BLaER1 (cell line): ENCODE measurements at regions not wholly inside any gene's neighbourhood (a gene's known extent, or its start where the extent isn't known, plus 50 kb on each side); places are given as distances from the start of the nearest gene placed in this dataset.

ENCODE experiments used
- H3K27ac ChIP-seq: shearing (Covaris generic); formaldehyde crosslinking; 2 replicates; pipeline ENCODE4 v1.8.1; 2022
- H3K27me3 ChIP-seq: shearing (Covaris generic); formaldehyde crosslinking; 2 replicates; pipeline ENCODE4 v1.8.1; 2022
- H3K36me3 ChIP-seq: shearing (Covaris generic); formaldehyde crosslinking; 2 replicates; pipeline ENCODE4 v1.8.1; 2022
- H3K4me1 ChIP-seq: shearing (Covaris generic); formaldehyde crosslinking; 2 replicates; pipeline ENCODE4 v1.8.1; 2022
- H3K4me2 ChIP-seq: shearing (Covaris generic); formaldehyde crosslinking; 2 replicates; pipeline ENCODE4 v1.8.1; 2022
- H3K4me3 ChIP-seq: shearing (Covaris generic); formaldehyde crosslinking; 2 replicates; pipeline ENCODE4 v1.8.1; 2022
- H3K9ac ChIP-seq: shearing (Covaris generic); formaldehyde crosslinking; 2 replicates; pipeline ENCODE4 v1.8.1; 2022
- H3K9me3 ChIP-seq: shearing (Covaris generic); formaldehyde crosslinking; 2 replicates; pipeline ENCODE4 v1.8.1; 2022
- H4K20me1 ChIP-seq: shearing (Covaris generic); formaldehyde crosslinking; 2 replicates; pipeline ENCODE4 v1.8.1; 2022
- Cebpa-rat ChIP-seq: shearing (Covaris generic); IDR thresholded peaks from 2 replicates; pipeline ENCODE4 v1.8.1; 2022

DNA sequence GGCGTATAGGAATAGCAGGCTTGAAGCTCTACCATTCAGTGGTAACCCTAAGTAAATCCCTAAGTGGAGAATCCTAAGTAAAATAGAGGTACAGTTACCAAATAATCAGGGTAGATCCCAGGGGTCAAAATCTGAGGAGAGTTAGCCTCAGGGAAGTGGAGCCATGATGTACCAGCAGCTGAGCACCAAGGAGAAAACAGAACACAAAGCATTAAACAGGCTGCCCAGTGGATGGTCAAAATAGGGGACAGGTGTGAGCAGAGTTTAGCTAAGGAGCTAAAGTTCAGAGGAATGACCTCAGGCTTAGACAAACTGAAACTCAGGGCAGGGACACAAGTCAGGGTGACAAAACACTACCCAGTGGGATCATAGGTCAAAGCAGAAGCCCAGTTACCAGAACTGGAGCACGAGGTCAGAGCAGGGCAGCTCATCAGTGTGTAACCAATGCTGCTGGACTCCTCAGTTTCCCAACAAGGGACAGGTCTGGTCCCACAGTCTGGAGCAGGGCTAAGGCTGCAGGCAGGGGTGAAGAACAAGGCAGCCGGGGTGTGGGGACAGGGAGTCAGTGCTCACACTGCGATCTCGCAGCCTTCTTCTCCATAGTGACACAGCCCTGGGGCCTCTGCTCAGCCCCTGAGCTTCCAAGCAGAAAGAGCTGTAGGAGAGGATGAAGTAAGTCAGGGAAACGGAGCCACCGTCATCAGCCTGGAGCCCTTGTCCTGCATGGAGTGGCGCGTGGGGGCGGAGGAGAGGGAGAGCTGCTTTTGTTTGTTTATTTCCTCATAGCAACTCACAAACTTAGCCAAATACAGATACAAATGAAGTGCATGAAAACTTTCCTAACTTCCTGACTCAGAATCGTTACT is 264.0 kb downstream of the MREG start:
- H3K4me2 ChIP-seq, result no peak overlapping the region
- no peaks in the 10 kb centered on the region for H3K36me3 ChIP-seq
- H3K27me3 ChIP-seq, result no peaks in the 10 kb centered on the region
- H3K4me3 ChIP-seq, result no peak overlapping the region
- no peaks in the 10 kb centered on the region for H3K9me3 ChIP-seq
- no peak for TF ChIP-seq Cebpa-rat
- H3K27ac ChIP-seq, result no peak overlapping the region
- no peaks in the 10 kb centered on the region for H4K20me1 ChIP-seq
- H3K9ac ChIP-seq, result no peak overlapping the region
- H3K4me1 ChIP-seq, result peaks cover 5% of the 10 kb centered on the region; the same call in 1 of the 2 replicates

DNA sequence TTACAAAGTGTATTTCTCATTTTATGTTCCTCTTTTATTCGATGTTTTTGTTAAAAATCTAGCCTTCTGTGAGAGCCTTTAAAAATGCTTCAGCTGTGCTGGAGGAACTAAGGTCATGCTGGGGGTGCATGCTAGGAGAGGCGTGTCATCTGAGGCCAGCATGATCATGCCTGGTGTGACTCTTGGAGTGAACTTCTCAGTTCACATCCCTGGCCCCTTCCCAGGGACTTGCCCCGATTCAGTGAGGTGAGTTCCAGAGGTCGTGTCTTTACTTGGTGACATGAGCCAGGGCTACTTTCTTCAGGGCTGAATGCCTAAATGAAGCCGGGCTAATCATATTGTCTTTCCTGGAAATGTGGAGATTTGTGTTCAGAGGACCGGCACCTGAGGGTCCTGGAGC is 264.9 kb downstream of the MREG start:
- H3K4me2 ChIP-seq, result no peak overlapping the region
- no peak overlapping the region for H3K27ac ChIP-seq
- no peak overlapping the region for H3K9ac ChIP-seq
- no peaks in the 10 kb centered on the region for H3K36me3 ChIP-seq
- peaks cover 5% of the 10 kb centered on the region; the same call in 1 of the 2 replicates for H3K4me1 ChIP-seq
- no peak for TF ChIP-seq Cebpa-rat
- H3K9me3 ChIP-seq, result no peaks in the 10 kb centered on the region
- no peak overlapping the region for H3K4me3 ChIP-seq
- H3K27me3 ChIP-seq, result no peaks in the 10 kb centered on the region
- no peaks in the 10 kb centered on the region for H4K20me1 ChIP-seq

- H3K4me3 ChIP-seq, result no peak overlapping the region
- H3K27me3 ChIP-seq, result no peaks in the 10 kb centered on the region
- peaks cover 5% of the 10 kb centered on the region; the same call in 1 of the 2 replicates for H3K4me1 ChIP-seq
- no peak overlapping the region for H3K4me2 ChIP-seq
- no peaks in the 10 kb centered on the region for H3K36me3 ChIP-seq
- no peak for TF ChIP-seq Cebpa-rat
- H3K27ac ChIP-seq, result no peak overlapping the region
- no peaks in the 10 kb centered on the region for H3K9me3 ChIP-seq
- H4K20me1 ChIP-seq, result no peaks in the 10 kb centered on the region
- H3K9ac ChIP-seq, result no peak overlapping the region
These were observed 266.3 kb downstream of the MREG start for GRCh38 chr2:215746887-215747615.

DNA sequence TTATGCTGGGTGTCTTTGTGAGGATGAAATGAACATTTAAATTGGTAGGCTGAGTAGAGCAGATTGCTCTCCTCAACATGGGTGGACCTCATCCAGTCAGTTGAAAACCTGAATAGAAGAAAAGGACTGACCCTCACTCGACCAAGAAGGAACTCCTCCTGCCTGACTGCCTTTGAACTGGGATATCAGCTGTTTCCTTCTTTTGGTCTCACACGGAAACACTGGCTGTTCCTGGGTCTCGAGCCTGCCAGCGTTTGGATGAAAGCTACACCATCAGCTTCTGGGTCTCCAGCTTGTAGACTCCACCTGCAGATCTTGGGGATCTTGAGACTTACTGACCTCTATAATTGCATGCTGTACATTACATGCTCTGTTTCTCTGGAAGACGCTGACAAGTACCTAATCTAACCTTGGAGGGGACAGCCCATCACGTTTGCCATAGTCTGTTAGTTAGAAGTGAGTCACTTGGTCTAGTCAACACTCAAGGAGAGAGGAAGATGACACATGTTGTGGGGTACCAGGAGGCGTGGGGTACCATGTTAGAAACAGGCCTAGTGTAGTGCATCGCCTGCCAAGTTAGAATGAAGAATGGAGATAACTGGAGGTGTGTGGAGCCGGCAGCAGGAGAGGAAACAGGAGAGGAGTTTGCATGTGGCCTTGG is 267.0 kb downstream of the MREG start:
- TF ChIP-seq Cebpa-rat, result no peak
- no peak overlapping the region for H3K4me3 ChIP-seq
- no peaks in the 10 kb centered on the region for H3K9me3 ChIP-seq
- no peak overlapping the region; the same call in 1 of the 2 replicates for H3K4me2 ChIP-seq
- no peak overlapping the region for H3K27ac ChIP-seq
- no peaks in the 10 kb centered on the region for H3K27me3 ChIP-seq
- H3K9ac ChIP-seq, result no peak overlapping the region
- no peaks in the 10 kb centered on the region for H3K36me3 ChIP-seq
- H3K4me1 ChIP-seq, result peaks cover 5% of the 10 kb centered on the region; the same call in 1 of the 2 replicates
- no peaks in the 10 kb centered on the region for H4K20me1 ChIP-seq

DNA sequence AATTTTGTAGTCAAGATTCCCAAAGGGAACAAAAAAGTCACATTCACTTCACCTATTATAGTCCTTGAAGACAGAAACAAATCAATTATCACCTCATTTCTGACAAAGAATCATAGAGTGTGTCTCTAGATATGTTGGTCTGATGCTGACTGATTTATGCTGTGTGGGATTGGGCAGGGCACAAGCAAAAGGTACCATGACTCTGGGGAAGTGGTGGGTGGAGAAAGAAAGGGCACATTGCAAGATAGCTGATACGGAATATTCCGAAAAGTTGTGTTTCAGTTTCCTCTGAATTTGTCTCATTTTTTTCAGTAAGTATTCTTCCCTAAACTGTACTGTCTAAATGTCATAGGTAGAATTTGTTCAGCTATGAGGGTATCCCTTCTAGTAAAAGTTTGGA is 268.0 kb downstream of the MREG start:
- H3K9me3 ChIP-seq, result no peaks in the 10 kb centered on the region
- no peaks in the 10 kb centered on the region for H3K27me3 ChIP-seq
- no peaks in the 10 kb centered on the region for H4K20me1 ChIP-seq
- H3K4me1 ChIP-seq, result peaks cover 5% of the 10 kb centered on the region; the same call in 1 of the 2 replicates
- no peak overlapping the region for H3K4me3 ChIP-seq
- no peak overlapping the region for H3K4me2 ChIP-seq
- no peaks in the 10 kb centered on the region for H3K36me3 ChIP-seq
- H3K27ac ChIP-seq, result no peak overlapping the region
- no peak for TF ChIP-seq Cebpa-rat
- H3K9ac ChIP-seq, result no peak overlapping the region

- H3K9me3 ChIP-seq, result no peaks in the 10 kb centered on the region
- no peak for TF ChIP-seq Cebpa-rat
- no peak overlapping the region for H3K4me2 ChIP-seq
- peaks cover 5% of the 10 kb centered on the region; the same call in 1 of the 2 replicates for H3K4me1 ChIP-seq
- H3K36me3 ChIP-seq, result no peaks in the 10 kb centered on the region
- no peak overlapping the region for H3K9ac ChIP-seq
- H4K20me1 ChIP-seq, result no peaks in the 10 kb centered on the region
- H3K4me3 ChIP-seq, result no peak overlapping the region
- H3K27me3 ChIP-seq, result no peaks in the 10 kb centered on the region
- no peak overlapping the region for H3K27ac ChIP-seq
These were observed 268.8 kb downstream of the MREG start for GRCh38 chr2:215744514-215744913.

GRCh38 chr2:215743066-215743465 is 270.3 kb downstream of the MREG start:
- H3K27ac ChIP-seq, result no peak overlapping the region

DNA sequence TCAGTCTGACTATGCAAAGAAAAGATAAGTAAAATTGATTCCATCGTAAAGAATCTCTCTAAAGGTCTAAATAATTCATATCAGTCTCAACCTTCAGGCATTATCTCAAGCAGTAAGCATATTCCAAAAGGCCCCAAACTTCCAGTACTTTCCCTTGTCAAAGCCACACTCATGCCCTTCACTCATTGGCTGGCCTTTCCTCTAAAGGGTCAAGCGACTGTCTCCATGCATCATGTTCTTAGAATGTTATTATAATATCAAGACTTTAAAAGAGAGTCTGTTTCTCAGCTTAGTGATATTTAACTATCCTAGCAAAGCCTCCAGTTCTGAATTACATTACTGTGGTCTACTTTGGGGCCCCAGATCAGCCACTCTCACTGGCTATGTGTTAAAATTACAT is 271.3 kb downstream of the MREG start:
- H3K27ac ChIP-seq, result no peak overlapping the region
- no peak for TF ChIP-seq Cebpa-rat
- H3K4me2 ChIP-seq, result no peak overlapping the region

More at GRCh38 chr2:215743066-215743465, 270.3 kb downstream of the MREG start:
- Histone ChIP-seq H3K4me3 (no peak overlapping the region), H3K4me2 (no peak overlapping the region), H3K9ac (no peak overlapping the region), H3K4me1 (peaks cover 5% of the 10 kb centered on the region; the same call in 1 of the 2 replicates), H3K27me3 (no peaks in the 10 kb centered on the region), H3K36me3 (no peaks in the 10 kb centered on the region), H3K9me3 (no peaks in the 10 kb centered on the region), H4K20me1 (no peaks in the 10 kb centered on the region)
- no peak for TF ChIP-seq Cebpa-rat

GRCh38 chr2:215740071-215740470 is 273.3 kb downstream of the MREG start:
- no peak for TF ChIP-seq Cebpa-rat
- Histone ChIP-seq H3K4me2 (no peak overlapping the region), H3K27me3 (no peaks in the 10 kb centered on the region), H4K20me1 (no peaks in the 10 kb centered on the region), H3K9ac (no peak overlapping the region), H3K36me3 (no peaks in the 10 kb centered on the region), H3K27ac (no peak overlapping the region), H3K4me3 (no peak overlapping the region), H3K4me1 (no peaks in the 10 kb centered on the region), H3K9me3 (no peaks in the 10 kb centered on the region)

More for the DNA sequence above, 271.3 kb downstream of the MREG start:
- no peaks in the 10 kb centered on the region for H3K9me3 ChIP-seq
- no peaks in the 10 kb centered on the region for H3K27me3 ChIP-seq
- H3K9ac ChIP-seq, result no peak overlapping the region
- H3K4me1 ChIP-seq, result peaks cover 5% of the 10 kb centered on the region; the same call in 1 of the 2 replicates
- H4K20me1 ChIP-seq, result no peaks in the 10 kb centered on the region
- H3K4me3 ChIP-seq, result no peak overlapping the region
- H3K36me3 ChIP-seq, result no peaks in the 10 kb centered on the region
